Muscle layer of duodenum (tissue), 2 donors: ENCODE measurements at regions not wholly inside any gene's neighbourhood (a gene's known extent, or its start where the extent isn't known, plus 50 kb on each side); places are given as distances from the start of the nearest gene placed in this dataset.

Experiments used
- H3K27ac ChIP-seq: one replicate; pipeline ENCODE4 v1.7.0; 2013; ENCODE audit warnings: mild to moderate bottlenecking, low read length
- H3K27me3 ChIP-seq: one replicate; pipeline ENCODE4 v1.7.0; 2013; ENCODE audit warnings: low read depth, mild to moderate bottlenecking, control low read depth, low read length
- H3K36me3 ChIP-seq, 2 donors: one replicate each; pipeline ENCODE4 v1.7.0; 2013; ENCODE audit warnings: low read length in 2 of 2, control low read depth in 1 of 2, mild to moderate bottlenecking in 1 of 2; ENCODE audit not compliant: insufficient read depth in 2 of 2, control insufficient read depth in 1 of 2
- H3K4me1 ChIP-seq, 2 donors: one replicate each; pipeline ENCODE4 v1.7.0; 2013; ENCODE audit warnings: low read length in 2 of 2, mild to moderate bottlenecking in 2 of 2, control low read depth in 1 of 2, moderate library complexity in 1 of 2; ENCODE audit not compliant: insufficient read depth in 2 of 2, control insufficient read depth in 1 of 2
- H3K4me3 ChIP-seq, 2 donors: one replicate each; pipeline ENCODE4 v1.7.0; 2013; ENCODE audit warnings: low read length in 2 of 2, low read depth in 1 of 2, mild to moderate bottlenecking in 1 of 2
- H3K9me3 ChIP-seq, 2 donors: one replicate each; pipeline ENCODE4 v1.7.0; 2013; ENCODE audit warnings: low read length in 2 of 2, control low read depth in 1 of 2, mild to moderate bottlenecking in 1 of 2; ENCODE audit not compliant: control insufficient read depth in 1 of 2
- donor health status: healthy.

- H3K27me3 ChIP-seq: no peaks in the 10 kb centered on the region
- H3K27ac ChIP-seq: no peak overlapping the region
- H3K4me1 ChIP-seq: no peaks in the 10 kb centered on the region
- H3K36me3 ChIP-seq: no peaks in the 10 kb centered on the region
- H3K9me3 ChIP-seq: no peaks in the 10 kb centered on the region
- H3K4me3 ChIP-seq: no peak overlapping the region
Measured at GRCh38 chr1:48062353-48062752, 65.2 kb upstream of the TRABD2B start.

- Histone ChIP-seq H3K27me3 (no peaks in the 10 kb centered on the region), H3K4me1 (no peaks in the 10 kb centered on the region), H3K9me3 (no peaks in the 10 kb centered on the region), H3K4me3 (no peak overlapping the region), H3K27ac (no peak overlapping the region), H3K36me3 (no peaks in the 10 kb centered on the region)
Measured at GRCh38 chr1:48061162-48062136, 64.3 kb upstream of the TRABD2B start.

GRCh38 chr1:48059289-48059688, 62.1 kb upstream of the TRABD2B start:
- Histone ChIP-seq H3K4me3 (no peak overlapping the region), H3K27ac (no peak overlapping the region), H3K27me3 (no peaks in the 10 kb centered on the region), H3K9me3 (no peaks in the 10 kb centered on the region), H3K36me3 (no peaks in the 10 kb centered on the region), H3K4me1 (no peaks in the 10 kb centered on the region)

- Histone ChIP-seq H3K27me3 (no peaks in the 10 kb centered on the region), H3K36me3 (no peaks in the 10 kb centered on the region), H3K27ac (no peak overlapping the region), H3K4me1 (no peaks in the 10 kb centered on the region), H3K9me3 (no peaks in the 10 kb centered on the region), H3K4me3 (no peak overlapping the region)
Measured at GRCh38 chr1:48058135-48059025, 61.2 kb upstream of the TRABD2B start.

GRCh38 chr1:48057249-48057648, 60.1 kb upstream of the TRABD2B start:
- no peaks in the 10 kb centered on the region for H3K9me3 ChIP-seq
- H3K27me3 ChIP-seq: no peaks in the 10 kb centered on the region
- no peak overlapping the region for H3K4me3 ChIP-seq
- no peaks in the 10 kb centered on the region for H3K4me1 ChIP-seq
- H3K36me3 ChIP-seq: no peaks in the 10 kb centered on the region
- H3K27ac ChIP-seq: no peak overlapping the region

GRCh38 chr1:48055876-48056764, 58.9 kb upstream of the TRABD2B start:
- Histone ChIP-seq H3K4me1 (no peaks in the 10 kb centered on the region), H3K4me3 (no peak overlapping the region), H3K36me3 (no peaks in the 10 kb centered on the region), H3K9me3 (no peaks in the 10 kb centered on the region), H3K27ac (no peak overlapping the region), H3K27me3 (no peaks in the 10 kb centered on the region)

- Histone ChIP-seq H3K27me3 (no peaks in the 10 kb centered on the region), H3K9me3 (no peaks in the 10 kb centered on the region), H3K36me3 (no peaks in the 10 kb centered on the region)
Measured at GRCh38 chr1:48054232-48054631, 57.0 kb upstream of the TRABD2B start.

GRCh38 chr1:48052923-48053291, 55.7 kb upstream of the TRABD2B start:
- Histone ChIP-seq H3K27ac (no peak overlapping the region), H3K4me1 (no peaks in the 10 kb centered on the region), H3K4me3 (no peak overlapping the region), H3K36me3 (no peaks in the 10 kb centered on the region), H3K9me3 (no peaks in the 10 kb centered on the region), H3K27me3 (no peaks in the 10 kb centered on the region)

More at GRCh38 chr1:48054232-48054631, 57.0 kb upstream of the TRABD2B start:
- Histone ChIP-seq H3K4me3 (no peak overlapping the region), H3K27ac (no peak overlapping the region), H3K4me1 (no peaks in the 10 kb centered on the region)

- Histone ChIP-seq H3K4me1 (no peaks in the 10 kb centered on the region), H3K27ac (no peak overlapping the region), H3K9me3 (no peaks in the 10 kb centered on the region), H3K4me3 (no peak overlapping the region), H3K27me3 (no peaks in the 10 kb centered on the region), H3K36me3 (no peaks in the 10 kb centered on the region)
Measured at GRCh38 chr1:48051466-48052126, 54.4 kb upstream of the TRABD2B start.

- no peak overlapping the region for H3K4me3 ChIP-seq
- H3K36me3 ChIP-seq: no peaks in the 10 kb centered on the region
- no peak overlapping the region for H3K27ac ChIP-seq
- no peaks in the 10 kb centered on the region for H3K9me3 ChIP-seq
- H3K4me1 ChIP-seq: no peaks in the 10 kb centered on the region
- no peaks in the 10 kb centered on the region for H3K27me3 ChIP-seq
Measured at GRCh38 chr1:48049823-48050535, 52.8 kb upstream of the TRABD2B start.
